Stimulated activated CD8-positive, alpha-beta memory T cell treated with anti-CD3 and anti-CD28 coated beads, Interleukin-15, amount 100 ng/mL, for 1 hour (primary cell): ENCODE measurements at regions not wholly inside any gene's neighbourhood (a gene's known extent, or its start where the extent isn't known, plus 50 kb on each side); places are given as distances from the start of the nearest gene placed in this dataset.
A peak's percentile ranks its signal among the peaks of the same experiment; 100 is the strongest.

Experiments
- DNase-seq: peaks from one replicate; pipeline ENCODE4 v3.0.0-alpha.2; 2020; ENCODE audit warnings: low read depth

DNA sequence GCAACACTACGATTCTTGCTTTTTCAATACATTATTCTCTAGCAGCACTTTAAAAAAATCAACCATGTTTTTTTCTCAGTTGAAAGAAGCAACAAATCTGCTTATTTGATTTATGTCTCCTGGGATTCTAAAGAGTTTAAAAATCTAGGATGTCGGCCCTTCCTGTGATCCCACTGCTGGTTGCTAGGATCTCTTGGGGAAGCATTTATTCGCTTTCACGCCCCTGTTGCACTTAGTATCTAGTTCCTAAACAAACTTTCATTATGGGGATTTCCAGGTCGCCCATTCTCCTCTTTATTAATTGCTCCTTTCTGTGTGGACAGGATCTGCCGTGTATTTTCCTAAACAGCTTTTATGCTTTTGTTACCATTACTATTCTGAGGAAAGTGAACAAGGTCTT lies 313.5 kb downstream of the AGTPBP1 start:
- DNase-seq: no peak

- no peak for DNase-seq
These were observed 314.0 kb downstream of the AGTPBP1 start for GRCh38 chr9:85427772-85428171.

DNA sequence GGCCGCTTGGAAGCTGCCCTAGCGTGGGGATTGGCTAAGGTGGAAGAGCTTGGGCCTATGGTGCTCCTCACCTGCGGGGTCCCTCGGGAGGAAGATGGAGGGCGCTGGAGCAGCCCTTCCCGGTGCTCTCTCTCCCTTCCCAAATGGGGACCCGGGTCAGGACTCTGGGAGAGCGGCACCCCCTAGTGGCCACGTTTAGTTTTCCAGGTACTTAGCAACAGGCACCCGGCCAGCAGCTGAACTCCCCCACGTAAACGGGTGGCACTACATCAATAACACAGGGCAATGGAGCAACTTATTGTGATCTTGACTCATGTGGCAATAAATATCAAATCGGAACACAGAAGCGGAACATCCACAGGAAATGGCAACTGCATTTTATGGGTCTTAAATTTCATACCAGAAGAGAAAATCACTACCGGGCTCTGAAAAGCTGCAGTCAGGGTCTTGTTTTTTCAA lies 316.6 kb downstream of the AGTPBP1 start:
- peak; percentile 7 for DNase-seq

DNA sequence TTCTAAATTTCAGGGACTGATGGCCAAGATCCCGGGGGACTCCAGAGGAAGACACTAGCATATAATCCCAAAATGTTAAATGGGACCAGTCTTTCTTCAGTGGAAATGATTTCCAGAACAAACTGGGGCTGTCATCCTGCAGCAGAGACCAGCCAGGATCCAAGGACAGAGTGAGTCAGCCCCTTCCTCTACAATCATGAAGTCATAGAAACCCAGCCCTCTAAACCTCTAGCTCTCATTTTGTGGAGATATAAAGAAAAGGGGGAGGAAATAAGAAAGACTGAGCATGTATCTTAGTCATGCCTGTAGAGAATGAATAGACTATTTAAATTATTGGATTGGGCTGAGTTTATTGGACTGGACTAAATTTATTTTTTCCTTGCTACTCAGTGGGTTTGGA lies 318.3 kb downstream of the AGTPBP1 start:
- DNase-seq: no peak

DNA sequence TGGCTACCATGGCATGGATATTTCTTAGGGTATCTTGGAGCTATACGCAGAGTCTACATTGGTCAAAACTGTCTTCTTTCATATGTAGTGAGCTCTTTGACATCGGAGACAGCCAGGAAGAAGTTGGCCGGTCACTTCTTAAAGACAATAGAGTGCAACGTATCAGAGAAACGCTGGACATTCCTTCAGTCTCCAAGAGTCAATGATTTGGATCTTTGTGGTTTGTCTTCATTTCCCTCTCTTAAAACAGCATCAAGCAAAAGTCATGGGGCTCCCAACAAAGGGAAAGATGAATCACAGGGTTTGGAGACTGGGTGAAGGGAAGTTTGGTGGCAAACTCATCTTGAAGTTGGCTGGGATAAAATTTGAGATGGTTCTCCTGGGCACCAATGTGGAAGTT lies 320.1 kb downstream of the AGTPBP1 start:
- no peak for DNase-seq

DNA sequence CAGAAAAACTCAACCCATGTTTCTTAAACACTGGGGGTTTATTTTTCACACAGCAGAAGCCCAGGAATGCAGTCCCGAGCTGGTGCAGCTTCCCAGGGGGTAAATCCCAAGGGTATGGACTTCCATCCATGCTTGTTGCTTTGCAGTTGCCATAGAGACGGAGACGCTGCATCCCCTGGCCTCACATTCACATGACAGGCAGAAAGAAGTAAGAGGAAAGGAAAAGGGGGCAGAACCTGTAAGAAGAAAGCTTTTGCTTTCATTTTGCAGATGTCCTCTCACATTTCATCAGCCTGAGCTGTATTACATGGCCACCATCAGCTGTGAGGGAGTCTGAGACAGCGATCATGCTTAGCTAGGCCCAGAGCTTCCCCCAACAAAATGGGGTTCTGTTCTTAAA lies 321.0 kb downstream of the AGTPBP1 start:
- no peak for DNase-seq

GRCh38 chr9:85417674-85418073 lies 324.1 kb downstream of the AGTPBP1 start:
- no peak for DNase-seq

- DNase-seq: no peak
These were observed 325.0 kb downstream of the AGTPBP1 start for GRCh38 chr9:85416715-85417114.

GRCh38 chr9:85414390-85414789 lies 327.4 kb downstream of the AGTPBP1 start:
- DNase-seq: no peak

DNA sequence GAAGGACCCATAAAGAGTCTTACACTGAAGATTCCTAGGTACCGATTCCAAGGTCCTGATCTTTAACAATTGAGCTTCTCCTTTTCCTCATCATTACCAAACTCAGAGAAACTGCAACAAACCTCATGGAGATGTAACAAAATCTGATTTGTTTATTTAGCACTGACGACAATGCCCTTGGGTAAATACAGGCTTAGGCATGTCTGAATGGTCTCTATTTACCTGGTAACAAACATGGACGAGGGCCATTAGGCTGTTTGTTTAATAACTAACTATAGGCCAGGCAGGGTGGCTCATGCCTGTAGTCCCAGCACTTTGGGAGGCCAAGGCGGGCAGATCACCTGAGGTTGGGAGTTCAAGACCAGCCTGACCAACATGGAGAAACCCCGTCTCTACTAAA lies 333.3 kb downstream of the AGTPBP1 start:
- DNase-seq: no peak

DNA sequence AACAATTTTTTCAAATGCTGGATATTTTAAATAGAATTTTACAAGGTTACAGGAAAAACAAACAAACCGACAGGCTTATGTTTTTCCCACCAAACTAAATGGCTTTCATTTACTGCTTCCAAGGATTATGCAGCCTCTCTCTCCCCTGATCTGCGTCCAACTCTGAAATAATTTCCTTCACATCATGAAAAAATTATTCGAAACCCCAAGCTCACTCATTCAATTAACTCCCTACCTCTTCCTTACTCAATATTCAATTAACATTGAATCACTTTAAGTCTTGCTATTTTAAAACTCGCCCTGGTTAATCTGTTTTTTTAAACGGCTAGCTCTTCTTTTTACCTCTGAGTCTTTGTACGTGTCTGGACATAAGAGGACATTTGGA lies 336.2 kb downstream of the AGTPBP1 start:
- DNase-seq: no peak

- DNase-seq: no peak
These were observed 336.7 kb downstream of the AGTPBP1 start for GRCh38 chr9:85404911-85405565.

DNA sequence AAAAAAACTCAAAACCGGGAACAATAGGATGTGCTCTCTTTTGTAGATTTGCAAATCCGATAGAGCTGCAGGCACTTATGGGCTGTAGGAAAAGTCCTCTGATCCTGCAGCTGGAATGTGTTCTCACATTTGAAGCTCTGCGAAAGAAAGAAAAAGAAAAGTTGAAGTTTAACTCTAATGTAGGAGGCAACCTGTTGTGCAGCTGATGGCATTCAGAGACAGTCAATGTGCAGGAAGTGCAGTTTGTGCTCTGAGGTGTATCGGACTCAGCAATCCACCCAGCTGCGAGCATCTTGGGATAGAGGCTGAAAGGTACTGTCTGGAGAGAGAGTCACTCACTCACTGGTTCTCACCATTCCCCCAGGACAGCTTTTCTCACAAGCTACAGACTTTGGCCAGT lies 339.2 kb downstream of the AGTPBP1 start:
- no peak for DNase-seq

GRCh38 chr9:85401998-85402397 lies 339.8 kb downstream of the AGTPBP1 start:
- DNase-seq: no peak

GRCh38 chr9:85397005-85397404 lies 344.7 kb downstream of the AGTPBP1 start:
- no peak for DNase-seq

GRCh38 chr9:85392260-85392659 lies 349.5 kb downstream of the AGTPBP1 start:
- DNase-seq: no peak

- DNase-seq: no peak
These were observed 363.9 kb downstream of the AGTPBP1 start for GRCh38 chr9:85377731-85378289.

- no peak for DNase-seq
These were observed 373.0 kb downstream of the AGTPBP1 start for GRCh38 chr9:85368781-85369180.

GRCh38 chr9:85359161-85359560 lies 382.6 kb downstream of the AGTPBP1 start:
- no peak for DNase-seq

DNA sequence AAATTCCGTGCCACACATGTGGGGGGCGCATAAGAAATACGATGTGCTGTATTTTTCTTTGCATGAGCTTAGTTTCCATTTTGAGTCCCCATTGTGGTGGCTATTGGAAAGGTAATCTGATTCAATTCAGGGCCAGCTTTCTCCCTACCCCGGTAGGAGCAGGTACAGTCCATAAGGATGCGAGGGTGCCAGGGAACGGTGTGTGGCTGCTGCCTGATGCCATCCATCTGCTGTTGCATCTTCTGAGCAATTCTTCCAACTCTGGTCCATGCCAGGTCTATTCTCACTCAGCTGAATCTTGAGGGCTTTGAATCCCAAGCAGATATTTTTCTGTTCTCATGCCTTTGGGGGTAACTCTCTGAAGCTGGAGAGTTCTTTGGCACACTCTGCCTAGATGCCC lies 392.7 kb downstream of the AGTPBP1 start:
- no peak for DNase-seq

GRCh38 chr9:85347541-85347940 lies 394.2 kb downstream of the AGTPBP1 start:
- no peak for DNase-seq

- no peak for DNase-seq
These were observed 396.9 kb downstream of the AGTPBP1 start for GRCh38 chr9:85344901-85345300.

- DNase-seq: no peak
These were observed 402.4 kb downstream of the AGTPBP1 start for GRCh38 chr9:85339338-85339737.

DNA sequence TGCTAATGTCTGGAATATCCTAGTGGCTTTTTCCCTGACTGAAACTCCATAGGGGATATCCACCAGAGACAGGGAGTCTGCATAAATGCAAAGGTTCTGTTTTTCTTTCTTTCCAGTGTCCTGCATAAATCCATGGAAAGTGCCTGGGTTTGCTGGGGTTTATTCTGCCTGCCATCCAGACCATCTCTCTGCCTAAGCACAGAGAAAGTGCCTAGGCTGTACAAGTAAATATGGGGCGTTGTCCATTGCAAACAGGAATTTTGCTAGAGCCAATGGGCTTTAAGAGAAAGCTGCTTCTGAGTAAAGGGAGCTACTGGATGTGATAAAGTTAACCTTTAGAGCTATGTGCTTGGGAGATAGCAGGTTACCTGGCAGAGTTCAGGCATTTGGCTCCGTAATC lies 407.5 kb downstream of the AGTPBP1 start:
- DNase-seq: no peak
